ENCODE measurements at regions not wholly inside any gene's neighbourhood (a gene's known extent, or its start where the extent isn't known, plus 50 kb on each side); places are given as distances from the start of the nearest gene placed in this dataset.
A peak's percentile ranks its signal among the peaks of the same experiment; 100 is the strongest.

DNA sequence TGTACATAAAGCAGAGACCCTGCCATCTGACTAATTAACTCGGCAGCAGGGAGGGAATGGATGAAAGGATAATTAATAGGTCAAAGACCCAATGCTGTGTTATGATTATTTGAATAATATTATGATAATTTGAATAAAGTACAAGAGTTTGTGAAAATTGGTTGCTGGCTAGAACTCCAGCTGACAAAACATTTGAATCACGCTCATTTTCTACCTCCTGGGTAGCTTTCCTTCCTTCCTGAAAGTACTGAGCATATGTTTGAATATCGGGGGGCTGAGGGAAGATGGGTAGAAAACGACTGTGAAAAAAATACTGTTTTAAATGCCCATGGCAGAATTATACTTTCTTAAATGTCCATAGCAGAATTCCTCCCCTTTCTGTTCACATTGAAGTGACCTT lies 243.6 kb upstream of the RBMS1 start:
- TF ChIP-seq CTCF (conservative IDR thresholded peaks at IDR 0.05; ENCODE audit: low read length), result no peak
- H3K4me3 ChIP-seq (ENCODE audit: low read length), result no peak overlapping the region
- DNase-seq (ENCODE audit: low read depth), result no peak

- peak; percentile 54 for DNase-seq (ENCODE audit: low read depth)
- H3K4me3 ChIP-seq (ENCODE audit: low read length), result no peak overlapping the region
- TF ChIP-seq CTCF (conservative IDR thresholded peaks at IDR 0.05; ENCODE audit: low read length), result no peak
Measured at GRCh38 chr2:160741271-160741670, 247.7 kb upstream of the RBMS1 start.

- TF ChIP-seq CTCF (conservative IDR thresholded peaks at IDR 0.05; ENCODE audit: low read length), result no peak
- no peak overlapping the region for H3K4me3 ChIP-seq (ENCODE audit: low read length)
- DNase-seq (ENCODE audit: low read depth), result no peak
Measured at GRCh38 chr2:160741815-160742214, 248.2 kb upstream of the RBMS1 start.

DNA sequence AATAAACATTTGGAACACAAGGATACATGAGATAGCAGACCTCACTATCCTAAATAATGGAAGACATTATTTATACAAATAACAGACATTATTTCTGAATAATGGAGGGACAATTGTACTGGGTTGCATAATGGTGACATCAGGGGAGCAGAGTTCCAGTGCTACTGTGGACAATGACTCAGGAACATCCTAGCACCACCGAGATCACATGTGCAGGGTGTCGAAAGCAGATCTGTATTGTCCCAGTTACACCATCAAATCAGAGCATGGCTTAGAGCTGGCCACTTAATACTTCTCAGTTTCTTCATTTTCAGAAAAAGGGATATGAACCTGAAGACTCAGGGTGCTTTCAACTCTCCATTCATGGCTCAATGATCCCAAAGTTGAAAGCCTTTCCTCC lies 249.1 kb upstream of the RBMS1 start:
- DNase-seq (ENCODE audit: low read depth), result peak; percentile 59
- TF ChIP-seq CTCF (conservative IDR thresholded peaks at IDR 0.05; ENCODE audit: low read length), result no peak
- no peak overlapping the region for H3K4me3 ChIP-seq (ENCODE audit: low read length)

DNA sequence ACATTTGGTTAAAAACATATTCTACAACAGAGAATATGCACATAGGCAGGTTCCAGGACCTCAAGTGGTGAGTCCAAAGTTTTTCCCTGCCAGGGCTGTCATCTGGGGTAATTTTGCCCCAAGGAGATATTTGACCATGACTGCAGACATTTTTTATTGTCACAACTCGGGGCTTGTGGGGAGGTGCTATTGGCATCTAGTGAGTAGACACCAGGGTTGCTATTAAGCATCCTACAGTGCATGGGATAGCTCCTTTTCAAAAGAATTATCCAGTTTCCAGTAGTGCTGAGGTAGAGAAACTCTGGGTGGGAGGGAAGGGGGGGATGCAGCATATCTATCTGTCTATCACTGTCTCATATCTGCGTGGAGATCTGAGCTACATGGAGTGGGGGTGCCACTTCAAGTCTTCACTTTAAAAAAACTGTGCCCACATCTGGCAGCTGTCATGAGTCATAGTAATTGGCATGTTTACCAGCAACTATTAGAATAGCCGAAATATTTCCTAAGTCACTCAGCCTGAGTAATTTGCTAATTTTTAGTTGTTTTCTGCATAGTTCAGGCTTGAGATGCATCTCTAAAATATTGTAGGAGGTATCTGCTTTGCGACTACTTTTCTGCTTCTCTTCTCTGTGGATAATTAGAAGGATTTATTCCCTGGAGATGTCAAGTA lies 254.0 kb upstream of the RBMS1 start:
- DNase-seq (ENCODE audit: low read depth), result peak; percentile 96
- H3K4me3 ChIP-seq (ENCODE audit: low read length), result no peak overlapping the region
- TF ChIP-seq CTCF (conservative IDR thresholded peaks at IDR 0.05; ENCODE audit: low read length), result 0 out of 2 replicates have a peak, but pooled peaks have one; percentile 2

DNA sequence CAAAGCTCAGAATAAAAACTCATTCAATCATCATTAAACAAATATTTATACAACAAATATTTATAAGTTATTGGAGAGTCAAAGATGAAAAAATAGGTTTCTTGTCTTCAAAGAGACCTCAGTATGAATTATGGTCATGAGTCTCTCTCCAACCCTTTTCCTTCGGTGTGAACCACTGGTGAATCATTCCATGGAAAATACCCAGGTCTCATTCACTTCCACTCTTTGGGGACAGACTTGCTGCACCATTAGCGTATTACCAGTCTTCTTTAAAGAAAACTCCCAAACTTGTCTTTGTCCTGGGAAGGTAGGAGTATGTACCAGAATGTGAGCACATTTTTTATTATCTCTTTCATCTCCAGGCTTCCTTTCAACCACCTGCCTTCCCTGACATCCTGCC lies 257.4 kb upstream of the RBMS1 start:
- peak; percentile 65 for DNase-seq (ENCODE audit: low read depth)
- TF ChIP-seq CTCF (conservative IDR thresholded peaks at IDR 0.05; ENCODE audit: low read length), result no peak
- H3K4me3 ChIP-seq (ENCODE audit: low read length), result no peak overlapping the region

- no peak overlapping the region for H3K4me3 ChIP-seq (ENCODE audit: low read length)
- no peak for TF ChIP-seq CTCF (conservative IDR thresholded peaks at IDR 0.05; ENCODE audit: low read length)
- DNase-seq (ENCODE audit: low read depth), result peak; percentile 20
Measured at GRCh38 chr2:160752475-160753330, 259.1 kb upstream of the RBMS1 start.
